PC-3 (cell line): ENCODE measurements at regions not wholly inside any gene's neighbourhood (a gene's known extent, or its start where the extent isn't known, plus 50 kb on each side); places are given as distances from the start of the nearest gene placed in this dataset.

Experiments
- EZH2 ChIP-seq: fragments of 300-600 bp; sonication (generic); IDR thresholded peaks from one replicate; pipeline ENCODE4 v1.6.1; 2017; ENCODE audit warnings: antibody characterized with exemption, mild to moderate bottlenecking, low read length; ENCODE audit not compliant: unreplicated experiment
- TF ChIP-seq, protein P1 (sequence below): fragments of 300-600 bp; sonication (generic); conservative IDR thresholded peaks from 2 replicates; pipeline ENCODE4 v1.5.1; 2017; ENCODE audit warnings: antibody characterized with exemption, low read depth, mild to moderate bottlenecking, low read length

DNA sequence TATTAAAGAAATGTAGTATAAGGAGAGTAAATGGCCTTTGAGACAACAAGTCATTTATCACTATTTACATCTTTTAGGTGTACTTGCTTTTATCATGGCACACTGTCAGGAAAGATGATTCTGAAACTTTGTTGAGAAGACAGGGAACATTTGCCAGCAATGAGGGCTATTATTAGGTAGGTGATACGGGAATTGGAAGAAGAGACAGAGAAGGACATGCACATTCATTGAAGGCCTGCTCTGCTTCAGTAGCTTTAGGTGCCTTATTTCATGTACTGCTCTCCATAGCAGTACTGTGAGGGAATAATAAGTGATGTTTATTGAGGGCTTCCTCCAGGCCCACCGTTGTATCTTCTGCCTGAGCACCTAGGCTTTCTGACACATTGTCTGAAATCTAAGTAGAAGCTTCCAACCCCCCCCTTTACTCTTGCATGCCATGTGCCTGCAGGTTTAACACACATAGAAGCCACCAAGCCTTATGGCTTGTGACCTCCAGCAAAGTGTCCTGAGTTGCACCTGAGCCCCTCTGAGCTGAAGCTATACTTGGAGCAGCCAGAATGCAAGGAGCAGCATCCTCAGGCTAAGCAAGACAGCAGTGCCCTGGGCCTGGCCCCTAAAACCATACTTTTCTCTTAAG lies 275.2 kb upstream of the VLDLR start:
- TF ChIP-seq, protein P1, sequence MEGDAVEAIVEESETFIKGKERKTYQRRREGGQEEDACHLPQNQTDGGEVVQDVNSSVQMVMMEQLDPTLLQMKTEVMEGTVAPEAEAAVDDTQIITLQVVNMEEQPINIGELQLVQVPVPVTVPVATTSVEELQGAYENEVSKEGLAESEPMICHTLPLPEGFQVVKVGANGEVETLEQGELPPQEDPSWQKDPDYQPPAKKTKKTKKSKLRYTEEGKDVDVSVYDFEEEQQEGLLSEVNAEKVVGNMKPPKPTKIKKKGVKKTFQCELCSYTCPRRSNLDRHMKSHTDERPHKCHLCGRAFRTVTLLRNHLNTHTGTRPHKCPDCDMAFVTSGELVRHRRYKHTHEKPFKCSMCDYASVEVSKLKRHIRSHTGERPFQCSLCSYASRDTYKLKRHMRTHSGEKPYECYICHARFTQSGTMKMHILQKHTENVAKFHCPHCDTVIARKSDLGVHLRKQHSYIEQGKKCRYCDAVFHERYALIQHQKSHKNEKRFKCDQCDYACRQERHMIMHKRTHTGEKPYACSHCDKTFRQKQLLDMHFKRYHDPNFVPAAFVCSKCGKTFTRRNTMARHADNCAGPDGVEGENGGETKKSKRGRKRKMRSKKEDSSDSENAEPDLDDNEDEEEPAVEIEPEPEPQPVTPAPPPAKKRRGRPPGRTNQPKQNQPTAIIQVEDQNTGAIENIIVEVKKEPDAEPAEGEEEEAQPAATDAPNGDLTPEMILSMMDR, result no peak
- no peak for TF ChIP-seq EZH2
